GM18505 (cell line): ENCODE measurements at regions not wholly inside any gene's neighbourhood (a gene's known extent, or its start where the extent isn't known, plus 50 kb on each side); places are given as distances from the start of the nearest gene placed in this dataset.

Experiments
- ATAC-seq: cut with Tn5 transposase; IDR thresholded peaks from one replicate; pipeline ENCODE4 v1.9.1; 2021; ENCODE audit not compliant: unreplicated experiment
- POLR2A ChIP-seq: IDR thresholded peaks from 4 replicates; pipeline ENCODE4 v1.6.1; 2011; ENCODE audit warnings: borderline replicate concordance; ENCODE audit not compliant: insufficient read depth, insufficient read length; ENCODE audit errors: extremely low read depth

- no peak for ATAC-seq
- TF ChIP-seq POLR2A: no peak
These were observed 122.1 kb upstream of the MLN start for GRCh38 chr6:33925936-33926335.

GRCh38 chr6:33925210-33925609 is 121.4 kb upstream of the MLN start:
- TF ChIP-seq POLR2A: no peak
- ATAC-seq: no peak

- no peak for TF ChIP-seq POLR2A
- no peak for ATAC-seq
These were observed 120.9 kb upstream of the MLN start for GRCh38 chr6:33924681-33925080.

- no peak for ATAC-seq
- no peak for TF ChIP-seq POLR2A
These were observed 120.2 kb upstream of the MLN start for GRCh38 chr6:33923857-33924514.

- TF ChIP-seq POLR2A: no peak
These were observed 117.9 kb upstream of the MLN start for GRCh38 chr6:33921745-33922144.

GRCh38 chr6:33918175-33918695 is 114.4 kb upstream of the MLN start:
- no peak for TF ChIP-seq POLR2A
- ATAC-seq: no peak

More at GRCh38 chr6:33921745-33922144, 117.9 kb upstream of the MLN start:
- no peak for ATAC-seq

- TF ChIP-seq POLR2A: no peak
- ATAC-seq: no peak
These were observed 111.3 kb upstream of the MLN start for GRCh38 chr6:33915134-33915533.

GRCh38 chr6:33914645-33915044 is 110.8 kb upstream of the MLN start:
- TF ChIP-seq POLR2A: no peak
- ATAC-seq: no peak

GRCh38 chr6:33912195-33912594 is 108.4 kb upstream of the MLN start:
- no peak for TF ChIP-seq POLR2A
- no peak for ATAC-seq

GRCh38 chr6:33911488-33911887 is 107.7 kb upstream of the MLN start:
- no peak for TF ChIP-seq POLR2A
- no peak for ATAC-seq

GRCh38 chr6:33910594-33910993 is 106.8 kb upstream of the MLN start:
- TF ChIP-seq POLR2A: no peak
- ATAC-seq: no peak

GRCh38 chr6:33909737-33910136 is 105.9 kb upstream of the MLN start:
- no peak for ATAC-seq
- no peak for TF ChIP-seq POLR2A

- no peak for TF ChIP-seq POLR2A
- ATAC-seq: no peak
These were observed 104.2 kb upstream of the MLN start for GRCh38 chr6:33908025-33908424.

- no peak for TF ChIP-seq POLR2A
- no peak for ATAC-seq
These were observed 103.4 kb upstream of the MLN start for GRCh38 chr6:33907227-33907626.
